K562 (cell line): ENCODE measurements at regions not wholly inside any gene's neighbourhood (a gene's known extent, or its start where the extent isn't known, plus 50 kb on each side); places are given as distances from the start of the nearest gene placed in this dataset.

Source experiments
- ATAC-seq: fragments of 200-7000 bp; cut with Tn5 transposase; 3 replicates; pipeline ENCODE4 v1.9.1; 2020; ENCODE audit warnings: moderate library complexity
- BruUV-seq: library from RNA; stranded (reverse); fragments of 400-500 nt; replicated peaks from 2 replicates; lab custom pipeline; 2021; lab: Mats Ljungman, UMichigan
- CTCF ChIA-PET: fragments of 300-600 bp; formaldehyde crosslinking; extraction: SDS; loops from one replicate; lab custom pipeline; 2021; ENCODE audit warnings: low intra/inter-chr PET ratio; lab: Yijun Ruan, JAX
- POLR2A ChIA-PET: fragments of 300-600, 350-650 bp; sonication (Branson Sonifier 250); formaldehyde crosslinking; extraction: SDS; loops from one replicate; lab custom pipeline; 2021; ENCODE audit warnings: antibody characterized with exemption, inconsistent platforms; lab: Yijun Ruan, JAX
- DNase-seq, 4 experiments: peaks; one replicate each; pipeline versions ENCODE4 v3.0.0 to v3.0.0-alpha.2; 2011 to 2018; ENCODE audit warnings: low spot score in 3 of 4, mixed read lengths in 3 of 4; ENCODE audit errors: extremely low read depth in 1 of 4
- FAIRE-seq: peaks from 2 replicates; lab custom pipeline; 2011; peaks lifted over from hg19 to GRCh38; lab: Jason Lieb, UNC
- H2AFZ ChIP-seq: 2 replicates; pipeline ENCODE4 v1.6.0; 2011; ENCODE audit warnings: low read depth, low read length, control low read depth, inconsistent platforms
- H3K27ac ChIP-seq: fragments of 200-600 bp; 3 replicates; pipeline ENCODE4 v1.8.0; 2011; ENCODE audit warnings: low read depth, mild to moderate bottlenecking, control low read depth, inconsistent platforms, low read length, moderate library complexity, mixed read lengths; ENCODE audit errors: extremely low read depth
- H3K27me3 ChIP-seq, 2 experiments: fragments of 300-600 bp in 1 of 2; 2 replicates in 1 of 2; 3 replicates in 1 of 2; pipeline versions ENCODE4 v1.6.0 to v1.8.0; 2011; ENCODE audit warnings: inconsistent platforms in 2 of 2, low read length in 2 of 2, mild to moderate bottlenecking in 1 of 2, mixed read lengths in 1 of 2, moderate library complexity in 1 of 2; ENCODE audit not compliant: control insufficient read depth in 2 of 2, insufficient read depth in 2 of 2
- H3K36me3 ChIP-seq: fragments of 300-600 bp; 3 replicates; pipeline ENCODE4 v1.8.0; 2011; ENCODE audit warnings: mild to moderate bottlenecking, low read length, inconsistent platforms; ENCODE audit not compliant: control insufficient read depth, insufficient read depth
- H3K4me1 ChIP-seq, 2 experiments: fragments of 200-600 bp in 1 of 2; replicated peaks in 1 of 2; 2 replicates in 1 of 2; 3 replicates in 1 of 2; pipeline versions ENCODE4 v1.5.1 to v1.8.0; 2011; ENCODE audit warnings: inconsistent platforms in 2 of 2, low read length in 2 of 2, mild to moderate bottlenecking in 1 of 2, mixed read lengths in 1 of 2, moderate library complexity in 1 of 2; ENCODE audit not compliant: control insufficient read depth in 2 of 2, insufficient read depth in 2 of 2
- H3K4me2 ChIP-seq: 2 replicates; pipeline ENCODE4 v1.6.1; 2011; ENCODE audit warnings: low read length, control low read depth, inconsistent platforms, mixed read lengths; ENCODE audit not compliant: insufficient read depth
- H3K4me3 ChIP-seq: fragments of 200-600 bp; sonication (generic), shearing (Covaris generic); 2 replicates; pipeline ENCODE4 v1.5.1; 2016; ENCODE audit warnings: control low read depth, inconsistent platforms
- H3K79me2 ChIP-seq: fragments of 200-600 bp; 3 replicates; pipeline ENCODE4 v1.8.0; 2011; ENCODE audit warnings: low read length, inconsistent platforms; ENCODE audit not compliant: control insufficient read depth, insufficient read depth
- H3K9ac ChIP-seq, 2 experiments: 2 replicates each; pipeline versions ENCODE4 v1.6.0 to v1.6.1; 2011; ENCODE audit warnings: low read depth in 2 of 2, low read length in 2 of 2, control low read depth in 1 of 2, inconsistent platforms in 1 of 2, mild to moderate bottlenecking in 1 of 2, mixed read lengths in 1 of 2; ENCODE audit not compliant: insufficient read depth in 1 of 2
- H3K9me1 ChIP-seq: one replicate; pipeline ENCODE4 v1.6.0; 2011; ENCODE audit warnings: inconsistent platforms, mild to moderate bottlenecking, low read length, moderate library complexity; ENCODE audit not compliant: control insufficient read depth, insufficient read depth
- H3K9me3 ChIP-seq: replicated peaks from 2 replicates; pipeline ENCODE4 v1.5.1; 2011; ENCODE audit warnings: low read depth, low read length, inconsistent platforms; ENCODE audit not compliant: control insufficient read depth, insufficient read depth
- H4K20me1 ChIP-seq: replicated peaks from 2 replicates; pipeline ENCODE4 v1.6.1; 2011; ENCODE audit warnings: low read length, inconsistent platforms, mixed read lengths; ENCODE audit not compliant: control insufficient read depth, insufficient read depth
- JUN ChIP-seq, 2 experiments: sonication (generic) in 1 of 2; formaldehyde crosslinking in 1 of 2; IDR thresholded peaks; 2 replicates each; pipeline versions ENCODE4 v1.6.1 to v1.8.0; 2012 to 2022; ENCODE audit warnings: borderline replicate concordance in 2 of 2, mild to moderate bottlenecking in 2 of 2, improper control_type of control experiment in 1 of 2, low read depth in 1 of 2, low read length in 1 of 2, missing genetic modification reagents in 1 of 2
- NCOA6 ChIP-seq: fragments of 450-650 bp; IDR thresholded peaks from 2 replicates; pipeline ENCODE4 v1.6.1; 2017; ENCODE audit warnings: mild to moderate bottlenecking
- NR2C2 ChIP-seq, 2 experiments: fragments of 200-800 bp in 1 of 2; sonication (Bioruptor generic) in 1 of 2; sonication (generic) in 1 of 2; formaldehyde crosslinking in 1 of 2; IDR thresholded peaks; 2 replicates each; pipeline versions ENCODE4 v1.6.1 to v1.8.0; 2016 to 2022; ENCODE audit warnings: mild to moderate bottlenecking in 1 of 2, missing compliant biosample characterization in 1 of 2, missing genetic modification characterization in 1 of 2, missing genetic modification reagents in 1 of 2
- POLR3A ChIP-seq: IDR thresholded peaks from 2 replicates; pipeline ENCODE4 v1.6.1; 2011; ENCODE audit warnings: borderline replicate concordance, mild to moderate bottlenecking, moderate library complexity; ENCODE audit not compliant: insufficient read length, insufficient read depth; ENCODE audit errors: extremely low read depth
- TBP ChIP-seq: optimal IDR thresholded peaks from 2 replicates; pipeline ENCODE3; 2011; ENCODE audit warnings: low read depth, low read length, improper control_type of control experiment
- WGBS: fragments of 100-300 bp; shearing (Covaris generic); methylation state at CpG from one replicate; pipeline ENCODE4 v1.1.6; 2016; ENCODE audit warnings: low coverage, mixed read lengths; ENCODE audit not compliant: insufficient coverage; ENCODE audit errors: missing lambda C conversion rate; 5-methylcytosine and 5-hydroxymethylcytosine counted together
- in situ Hi-C: fragments of 300-500 bp; cut with MboI; formaldehyde crosslinking; loops from 4 replicates; pipeline ENCODE4 v1.15.0; 2018; ENCODE audit warnings: inconsistent platforms, mixed read lengths
- intact Hi-C: fragments of 100-400 bp; cut with micrococcal nuclease; formaldehyde crosslinking; loops from 2 replicates; pipeline ENCODE4 v1.14.2; 2022
- TF ChIP-seq, protein P1 (sequence below): fragments of 150-350 bp; IDR thresholded peaks from 2 replicates; pipeline ENCODE4 v1.6.1; 2014; ENCODE audit warnings: low read depth, mild to moderate bottlenecking, low read length, borderline replicate concordance
- TF ChIP-seq, protein P2 (sequence below): fragments of 450-650 bp; formaldehyde crosslinking; IDR thresholded peaks from 2 replicates; pipeline ENCODE4 v1.4.0; 2020; ENCODE audit warnings: mild to moderate bottlenecking, moderate library complexity

DNA sequence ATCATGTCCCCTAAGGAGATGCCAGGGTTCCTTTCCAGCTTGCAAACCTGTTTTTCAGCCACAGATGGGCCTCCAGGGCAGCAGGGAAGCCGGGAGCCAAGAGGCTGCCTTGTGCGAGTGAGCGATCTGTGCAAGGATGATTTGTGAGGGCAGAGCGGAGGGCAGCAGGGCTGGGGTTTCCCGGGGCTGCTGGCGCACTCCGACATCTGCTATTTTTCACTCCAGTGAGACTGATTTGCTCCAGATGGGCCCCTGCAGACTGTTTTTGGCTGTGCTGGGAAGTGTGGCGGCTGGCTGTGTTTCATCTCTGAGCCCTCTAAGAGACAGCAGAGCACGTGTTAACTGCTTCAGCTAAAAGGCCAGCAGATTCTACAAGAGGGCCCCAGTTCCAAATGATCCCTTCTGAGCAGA is 466.2 kb downstream of the TYW1 start:
- DNase-seq: no peak
- ChIA-PET POLR2A (interaction anchor here (0.6 kb wide), 1 partner anchor 427 kb away, joined by 3 read pairs; no protein-coding TSS in a partner anchor), CTCF (no interaction called here)
- H3K27ac ChIP-seq: no peak overlapping the region
- no peaks in the 10 kb centered on the region for H3K4me1 ChIP-seq
- H3K27me3 ChIP-seq: peaks cover 3 to 22% of the 10 kb centered on the region in 2 experiments; a peak in 4 of 5 replicates
- no peak overlapping the region for H2AFZ ChIP-seq
- H3K36me3 ChIP-seq: no peaks in the 10 kb centered on the region
- no peak for TF ChIP-seq JUN (IDR thresholded peaks at IDR 0.05; ENCODE audit: borderline replicate concordance, low read depth, low read length)
- TF ChIP-seq JUN (CRISPR knock-in tag; IDR thresholded peaks at IDR 0.05; ENCODE audit: borderline replicate concordance): no peak
- TF ChIP-seq, protein P1, sequence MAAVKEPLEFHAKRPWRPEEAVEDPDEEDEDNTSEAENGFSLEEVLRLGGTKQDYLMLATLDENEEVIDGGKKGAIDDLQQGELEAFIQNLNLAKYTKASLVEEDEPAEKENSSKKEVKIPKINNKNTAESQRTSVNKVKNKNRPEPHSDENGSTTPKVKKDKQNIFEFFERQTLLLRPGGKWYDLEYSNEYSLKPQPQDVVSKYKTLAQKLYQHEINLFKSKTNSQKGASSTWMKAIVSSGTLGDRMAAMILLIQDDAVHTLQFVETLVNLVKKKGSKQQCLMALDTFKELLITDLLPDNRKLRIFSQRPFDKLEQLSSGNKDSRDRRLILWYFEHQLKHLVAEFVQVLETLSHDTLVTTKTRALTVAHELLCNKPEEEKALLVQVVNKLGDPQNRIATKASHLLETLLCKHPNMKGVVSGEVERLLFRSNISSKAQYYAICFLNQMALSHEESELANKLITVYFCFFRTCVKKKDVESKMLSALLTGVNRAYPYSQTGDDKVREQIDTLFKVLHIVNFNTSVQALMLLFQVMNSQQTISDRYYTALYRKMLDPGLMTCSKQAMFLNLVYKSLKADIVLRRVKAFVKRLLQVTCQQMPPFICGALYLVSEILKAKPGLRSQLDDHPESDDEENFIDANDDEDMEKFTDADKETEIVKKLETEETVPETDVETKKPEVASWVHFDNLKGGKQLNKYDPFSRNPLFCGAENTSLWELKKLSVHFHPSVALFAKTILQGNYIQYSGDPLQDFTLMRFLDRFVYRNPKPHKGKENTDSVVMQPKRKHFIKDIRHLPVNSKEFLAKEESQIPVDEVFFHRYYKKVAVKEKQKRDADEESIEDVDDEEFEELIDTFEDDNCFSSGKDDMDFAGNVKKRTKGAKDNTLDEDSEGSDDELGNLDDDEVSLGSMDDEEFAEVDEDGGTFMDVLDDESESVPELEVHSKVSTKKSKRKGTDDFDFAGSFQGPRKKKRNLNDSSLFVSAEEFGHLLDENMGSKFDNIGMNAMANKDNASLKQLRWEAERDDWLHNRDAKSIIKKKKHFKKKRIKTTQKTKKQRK: no peak
- TF ChIP-seq, protein P2, sequence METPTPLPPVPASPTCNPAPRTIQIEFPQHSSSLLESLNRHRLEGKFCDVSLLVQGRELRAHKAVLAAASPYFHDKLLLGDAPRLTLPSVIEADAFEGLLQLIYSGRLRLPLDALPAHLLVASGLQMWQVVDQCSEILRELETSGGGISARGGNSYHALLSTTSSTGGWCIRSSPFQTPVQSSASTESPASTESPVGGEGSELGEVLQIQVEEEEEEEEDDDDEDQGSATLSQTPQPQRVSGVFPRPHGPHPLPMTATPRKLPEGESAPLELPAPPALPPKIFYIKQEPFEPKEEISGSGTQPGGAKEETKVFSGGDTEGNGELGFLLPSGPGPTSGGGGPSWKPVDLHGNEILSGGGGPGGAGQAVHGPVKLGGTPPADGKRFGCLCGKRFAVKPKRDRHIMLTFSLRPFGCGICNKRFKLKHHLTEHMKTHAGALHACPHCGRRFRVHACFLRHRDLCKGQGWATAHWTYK (CRISPR knock-in tag): no peak
- no peak for TF ChIP-seq TBP
- TF ChIP-seq NCOA6: no peak
- no peak for TF ChIP-seq NR2C2 (CRISPR knock-in tag; IDR thresholded peaks at IDR 0.05)
- no peak for TF ChIP-seq NR2C2 (tag; IDR thresholded peaks at IDR 0.05)
- TF ChIP-seq POLR3A: no peak
- H3K4me2 ChIP-seq: no peak overlapping the region
- H3K9me1 ChIP-seq: no peaks in the 10 kb centered on the region
- H4K20me1 ChIP-seq: no peaks in the 10 kb centered on the region
- H3K4me3 ChIP-seq: no peak overlapping the region
- no peaks in the 10 kb centered on the region for H3K79me2 ChIP-seq
- FAIRE-seq: no peak
- no TSS peak for BruUV-seq
- H3K9me3 ChIP-seq: no peaks in the 10 kb centered on the region
- in situ Hi-C loops (no loop called here), intact Hi-C loops (no loop called here)
- no peak for ATAC-seq
- H3K9ac ChIP-seq: no peak overlapping the region
- WGBS: under 1% methylated on average over 9 of the region's 9 CpGs
